Stimulated activated CD8-positive, alpha-beta memory T cell treated with anti-CD3 and anti-CD28 coated beads, Interleukin-15, amount 100 ng/mL, for 4 hours (primary cell): ENCODE measurements at regions not wholly inside any gene's neighbourhood (a gene's known extent, or its start where the extent isn't known, plus 50 kb on each side); places are given as distances from the start of the nearest gene placed in this dataset.

Experiments
- DNase-seq, 2 donors: peaks; one replicate each; pipeline ENCODE4 v3.0.0-alpha.2; 2020; ENCODE audit warnings: low read depth in 2 of 2

GRCh38 chr2:120852200-120852815, 116.6 kb downstream of the GLI2 start:
- DNase-seq = no peak

- no peak for DNase-seq
These were observed 117.8 kb downstream of the GLI2 start for GRCh38 chr2:120853306-120854013.

- no peak for DNase-seq
These were observed 118.4 kb downstream of the GLI2 start for GRCh38 chr2:120854014-120854620.

- DNase-seq = no peak
These were observed 119.3 kb downstream of the GLI2 start for GRCh38 chr2:120854766-120855530.

- DNase-seq = no peak
These were observed 120.3 kb downstream of the GLI2 start for GRCh38 chr2:120855855-120856405.

GRCh38 chr2:120856421-120856862, 120.8 kb downstream of the GLI2 start:
- no peak for DNase-seq

GRCh38 chr2:120857422-120857821, 121.8 kb downstream of the GLI2 start:
- DNase-seq = no peak

- no peak for DNase-seq
These were observed 122.3 kb downstream of the GLI2 start for GRCh38 chr2:120857931-120858330.

GRCh38 chr2:120858361-120859106, 122.9 kb downstream of the GLI2 start:
- no peak for DNase-seq

- DNase-seq = no peak
These were observed 123.5 kb downstream of the GLI2 start for GRCh38 chr2:120859128-120859527.

- DNase-seq = no peak
These were observed 124.3 kb downstream of the GLI2 start for GRCh38 chr2:120859814-120860578.

GRCh38 chr2:120860579-120860922, 124.9 kb downstream of the GLI2 start:
- DNase-seq = no peak

- DNase-seq = no peak
These were observed 125.5 kb downstream of the GLI2 start for GRCh38 chr2:120861191-120861575.

GRCh38 chr2:120861576-120862191, 126.0 kb downstream of the GLI2 start:
- DNase-seq = no peak

GRCh38 chr2:120862201-120863060, 126.8 kb downstream of the GLI2 start:
- DNase-seq = no peak

GRCh38 chr2:120863146-120863545, 127.5 kb downstream of the GLI2 start:
- DNase-seq = no peak

GRCh38 chr2:120863661-120864320, 128.1 kb downstream of the GLI2 start:
- DNase-seq = no peak

GRCh38 chr2:120864981-120865380, 129.3 kb downstream of the GLI2 start:
- no peak for DNase-seq

GRCh38 chr2:120865656-120866055, 130.0 kb downstream of the GLI2 start:
- no peak for DNase-seq
